ENCODE measurements at regions not wholly inside any gene's neighbourhood (a gene's known extent, or its start where the extent isn't known, plus 50 kb on each side); places are given as distances from the start of the nearest gene placed in this dataset.

- no peak overlapping the region for H3K4me3 ChIP-seq (ENCODE audit: low read depth, low read length)
- TF ChIP-seq CTCF (IDR thresholded peaks at IDR 0.05; ENCODE audit: insufficient read depth, low read depth, low read length), result no peak
- DNase-seq (ENCODE audit: low read depth), result no peak
Measured at GRCh38 chr11:120041625-120042024, 96.3 kb downstream of the TRIM29 start.

DNA sequence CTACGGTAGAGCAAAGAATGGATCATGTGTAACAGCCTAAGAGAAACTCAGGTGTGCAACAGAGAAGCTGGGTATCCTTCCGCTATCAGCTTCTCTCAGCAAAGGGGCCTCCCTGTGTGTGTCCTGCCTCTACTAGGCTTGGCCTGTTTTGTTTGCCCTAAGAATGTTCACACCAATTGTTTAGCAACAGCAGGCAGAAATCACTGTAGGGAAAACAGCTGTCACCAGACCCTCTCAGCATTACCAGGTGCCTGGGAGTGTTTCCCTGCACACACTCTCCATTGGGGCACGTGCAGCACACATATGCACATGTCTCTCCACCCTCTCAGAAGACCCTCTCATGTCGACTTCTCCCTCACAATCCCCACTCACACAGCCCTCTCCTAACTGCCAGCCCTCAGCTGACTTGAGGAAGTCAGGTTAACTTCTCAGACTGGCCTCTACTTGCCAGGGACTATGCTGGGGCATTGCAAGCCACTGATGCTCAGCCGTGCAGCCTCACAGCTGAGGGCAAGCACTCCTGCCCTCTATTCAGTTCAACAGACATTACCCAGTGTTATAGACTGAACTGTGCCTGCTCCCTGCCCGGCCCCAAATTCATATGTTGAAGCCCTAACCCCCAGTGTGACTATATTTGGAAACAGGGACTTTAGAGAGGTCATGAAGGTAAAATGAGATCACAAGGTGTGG lies 97.6 kb downstream of the TRIM29 start:
- no peak for TF ChIP-seq CTCF (IDR thresholded peaks at IDR 0.05; ENCODE audit: insufficient read depth, low read depth, low read length)
- DNase-seq (ENCODE audit: low read depth), result no peak
- no peak overlapping the region for H3K4me3 ChIP-seq (ENCODE audit: low read depth, low read length)

DNA sequence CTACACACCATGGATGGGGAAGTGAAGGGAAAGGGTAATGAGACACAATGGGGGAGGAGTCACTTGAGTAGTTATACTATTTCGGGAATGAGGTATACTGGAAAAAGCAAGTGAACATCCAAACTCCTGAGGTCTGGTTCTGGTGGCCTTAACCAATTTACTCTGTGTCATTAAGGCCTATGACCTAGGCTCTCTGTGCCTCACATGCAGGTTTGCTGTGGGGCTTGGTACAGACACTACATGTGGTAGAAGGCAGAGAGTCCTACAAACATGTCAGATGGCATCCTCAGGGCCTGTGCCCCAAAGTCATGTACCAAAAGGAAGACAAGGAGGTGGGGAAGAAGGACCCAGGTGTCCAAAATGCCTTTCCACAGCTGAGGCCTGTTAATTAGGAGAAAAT lies 98.9 kb downstream of the TRIM29 start:
- H3K4me3 ChIP-seq (ENCODE audit: low read depth, low read length), result no peak overlapping the region
- no peak for TF ChIP-seq CTCF (IDR thresholded peaks at IDR 0.05; ENCODE audit: insufficient read depth, low read depth, low read length)
- no peak for DNase-seq (ENCODE audit: low read depth)

DNA sequence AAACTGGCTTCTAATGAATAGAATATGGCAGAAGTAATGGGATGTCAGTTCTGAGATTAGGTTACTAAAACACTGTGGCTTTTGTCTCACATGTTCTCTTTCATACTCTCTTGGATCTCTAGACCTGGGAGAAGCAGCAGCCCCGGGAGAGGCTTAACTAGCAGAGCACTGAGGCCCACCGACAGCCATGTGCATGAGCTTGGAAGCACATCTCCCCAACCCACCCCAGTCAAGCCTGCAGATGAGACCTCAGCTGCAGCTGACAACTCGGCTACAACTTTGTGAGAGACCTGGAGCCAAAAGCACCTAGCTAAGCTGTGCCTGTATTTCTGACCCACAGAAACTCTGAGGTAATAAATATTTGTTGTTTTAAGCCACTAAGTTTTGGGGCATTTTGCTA lies 100.8 kb downstream of the TRIM29 start:
- no peak for DNase-seq (ENCODE audit: low read depth)
- TF ChIP-seq CTCF (IDR thresholded peaks at IDR 0.05; ENCODE audit: insufficient read depth, low read depth, low read length), result no peak
- H3K4me3 ChIP-seq (ENCODE audit: low read depth, low read length), result no peak overlapping the region

- no peak for DNase-seq (ENCODE audit: low read depth)
- TF ChIP-seq CTCF (IDR thresholded peaks at IDR 0.05; ENCODE audit: insufficient read depth, low read depth, low read length), result no peak
- no peak overlapping the region for H3K4me3 ChIP-seq (ENCODE audit: low read depth, low read length)
Measured at GRCh38 chr11:120035756-120036155, 102.2 kb downstream of the TRIM29 start.

GRCh38 chr11:120034881-120035630 lies 102.9 kb downstream of the TRIM29 start:
- no peak for TF ChIP-seq CTCF (IDR thresholded peaks at IDR 0.05; ENCODE audit: insufficient read depth, low read depth, low read length)
- no peak for DNase-seq (ENCODE audit: low read depth)
- no peak overlapping the region for H3K4me3 ChIP-seq (ENCODE audit: low read depth, low read length)
